ENCODE measurements at regions not wholly inside any gene's neighbourhood (a gene's known extent, or its start where the extent isn't known, plus 50 kb on each side); places are given as distances from the start of the nearest gene placed in this dataset.

DNA sequence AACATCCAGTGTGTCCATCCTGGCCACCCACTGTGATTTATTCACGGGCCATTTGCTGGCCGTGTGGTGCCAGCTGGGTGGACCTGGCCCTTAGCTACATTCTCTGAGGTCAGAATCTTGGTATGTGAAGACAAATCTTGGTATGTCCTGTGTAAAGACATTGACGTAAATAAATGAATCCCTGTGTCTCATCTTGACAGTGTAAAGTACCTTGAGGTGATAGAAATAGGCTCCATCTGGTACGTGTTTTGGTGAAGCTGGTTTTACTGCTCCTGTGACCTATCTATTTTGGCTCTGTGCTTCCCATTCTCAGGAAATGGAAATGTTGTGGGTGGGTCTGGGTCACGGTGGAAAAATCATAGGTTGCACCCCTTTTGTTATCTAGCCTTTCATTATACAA lies 245.4 kb upstream of the ANKH start:
- CTCF ChIA-PET = no interaction called here
- POLR2A ChIA-PET (ENCODE audit: low non-redundant PET) = no interaction called here

DNA sequence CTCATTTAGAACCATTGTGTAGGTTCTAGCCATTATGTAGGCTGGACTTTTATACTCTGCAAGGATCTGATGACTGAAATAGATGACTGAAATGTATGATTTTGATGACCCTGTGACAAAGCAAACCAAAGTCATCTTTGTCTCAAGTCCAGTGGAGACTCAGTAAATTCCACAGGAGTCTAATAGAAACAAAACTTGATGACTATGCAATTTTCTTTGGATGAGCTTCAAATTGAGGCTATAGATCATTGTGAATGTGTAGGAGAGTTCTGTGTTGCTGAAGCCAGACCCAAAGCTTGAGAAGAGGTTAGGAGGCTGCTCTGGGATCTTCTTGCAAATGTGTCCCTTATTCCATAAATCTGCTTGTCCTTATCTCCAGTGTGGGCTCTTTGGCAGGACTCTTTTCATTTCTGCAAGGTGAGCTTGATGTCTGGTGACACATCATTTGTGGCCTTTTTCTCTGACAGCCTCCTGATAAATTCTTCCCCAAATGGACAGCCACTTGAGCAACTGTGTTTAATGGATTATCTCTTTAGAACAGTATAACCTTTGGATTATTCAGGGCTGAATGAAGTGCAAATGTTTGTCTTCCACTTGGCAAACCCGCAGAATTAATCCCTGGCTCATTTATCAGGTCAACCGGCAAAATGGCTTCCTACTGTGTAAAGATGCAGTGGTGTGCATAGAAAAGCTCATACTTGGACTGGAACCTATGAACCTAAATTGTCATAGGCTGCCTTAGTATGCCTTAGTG lies 235.1 kb upstream of the ANKH start:
- ChIA-PET POLR2A (ENCODE audit: low non-redundant PET) (no interaction called here), CTCF (interaction anchor here (1.1 to 1.4 kb wide), 4 partner anchors 77 to 1349 kb away, joined by 3 to 5 read pairs (median 4); no protein-coding TSS in a partner anchor)
- Histone ChIP-seq H3K4me3 (ENCODE audit: low read depth, low read length, poor library complexity, severe bottlenecking) (no peak overlapping the region), H3K36me3 (ENCODE audit: insufficient read depth, low read length, poor library complexity, severe bottlenecking) (no peaks in the 10 kb centered on the region), H3K27me3 (replicated peaks; ENCODE audit: insufficient read depth, low read depth, low read length, poor library complexity) (no peaks in the 10 kb centered on the region), H3K9me3 (ENCODE audit: low read depth, low read length, poor library complexity, severe bottlenecking) (no peaks in the 10 kb centered on the region), H3K4me1 (ENCODE audit: insufficient read depth, low read length, poor library complexity, severe bottlenecking) (no peaks in the 10 kb centered on the region), H3K27ac (ENCODE audit: low read depth, low read length, poor library complexity, severe bottlenecking) (no peak overlapping the region)
- no peak for DNase-seq (ENCODE audit: low spot score)
- no TSS peak for BruUV-seq (replicated peaks)
- TF ChIP-seq EZH2 (IDR thresholded peaks at IDR 0.05; ENCODE audit: borderline replicate concordance, low read depth, low read length, poor library complexity, severe bottlenecking) = no peak
- TF ChIP-seq, protein P1, sequence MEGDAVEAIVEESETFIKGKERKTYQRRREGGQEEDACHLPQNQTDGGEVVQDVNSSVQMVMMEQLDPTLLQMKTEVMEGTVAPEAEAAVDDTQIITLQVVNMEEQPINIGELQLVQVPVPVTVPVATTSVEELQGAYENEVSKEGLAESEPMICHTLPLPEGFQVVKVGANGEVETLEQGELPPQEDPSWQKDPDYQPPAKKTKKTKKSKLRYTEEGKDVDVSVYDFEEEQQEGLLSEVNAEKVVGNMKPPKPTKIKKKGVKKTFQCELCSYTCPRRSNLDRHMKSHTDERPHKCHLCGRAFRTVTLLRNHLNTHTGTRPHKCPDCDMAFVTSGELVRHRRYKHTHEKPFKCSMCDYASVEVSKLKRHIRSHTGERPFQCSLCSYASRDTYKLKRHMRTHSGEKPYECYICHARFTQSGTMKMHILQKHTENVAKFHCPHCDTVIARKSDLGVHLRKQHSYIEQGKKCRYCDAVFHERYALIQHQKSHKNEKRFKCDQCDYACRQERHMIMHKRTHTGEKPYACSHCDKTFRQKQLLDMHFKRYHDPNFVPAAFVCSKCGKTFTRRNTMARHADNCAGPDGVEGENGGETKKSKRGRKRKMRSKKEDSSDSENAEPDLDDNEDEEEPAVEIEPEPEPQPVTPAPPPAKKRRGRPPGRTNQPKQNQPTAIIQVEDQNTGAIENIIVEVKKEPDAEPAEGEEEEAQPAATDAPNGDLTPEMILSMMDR (conservative IDR thresholded peaks at IDR 0.05; ENCODE audit: low read depth, low read length) = no peak
- intact Hi-C loops (cut with micrococcal nuclease; ENCODE audit: unreplicated experiment) = loop anchor here (2.0 to 5.0 kb wide), 2 partner anchors 716 to 888 kb away; no protein-coding TSS in a partner anchor

More for the DNA sequence above, 245.4 kb upstream of the ANKH start:
- BruUV-seq (replicated peaks) = no TSS peak
- Histone ChIP-seq H3K9me3 (ENCODE audit: low read depth, low read length, poor library complexity, severe bottlenecking) (no peaks in the 10 kb centered on the region), H3K4me1 (ENCODE audit: insufficient read depth, low read length, poor library complexity, severe bottlenecking) (no peaks in the 10 kb centered on the region), H3K36me3 (ENCODE audit: insufficient read depth, low read length, poor library complexity, severe bottlenecking) (no peaks in the 10 kb centered on the region), H3K27me3 (replicated peaks; ENCODE audit: insufficient read depth, low read depth, low read length, poor library complexity) (no peaks in the 10 kb centered on the region), H3K27ac (ENCODE audit: low read depth, low read length, poor library complexity, severe bottlenecking) (no peak overlapping the region), H3K4me3 (ENCODE audit: low read depth, low read length, poor library complexity, severe bottlenecking) (no peak overlapping the region)
- TF ChIP-seq EZH2 (IDR thresholded peaks at IDR 0.05; ENCODE audit: borderline replicate concordance, low read depth, low read length, poor library complexity, severe bottlenecking) = no peak
- TF ChIP-seq, protein P1 (conservative IDR thresholded peaks at IDR 0.05; ENCODE audit: low read depth, low read length) = no peak
- intact Hi-C loops (cut with micrococcal nuclease; ENCODE audit: unreplicated experiment) = no loop called here
- DNase-seq (ENCODE audit: low spot score) = no peak

DNA sequence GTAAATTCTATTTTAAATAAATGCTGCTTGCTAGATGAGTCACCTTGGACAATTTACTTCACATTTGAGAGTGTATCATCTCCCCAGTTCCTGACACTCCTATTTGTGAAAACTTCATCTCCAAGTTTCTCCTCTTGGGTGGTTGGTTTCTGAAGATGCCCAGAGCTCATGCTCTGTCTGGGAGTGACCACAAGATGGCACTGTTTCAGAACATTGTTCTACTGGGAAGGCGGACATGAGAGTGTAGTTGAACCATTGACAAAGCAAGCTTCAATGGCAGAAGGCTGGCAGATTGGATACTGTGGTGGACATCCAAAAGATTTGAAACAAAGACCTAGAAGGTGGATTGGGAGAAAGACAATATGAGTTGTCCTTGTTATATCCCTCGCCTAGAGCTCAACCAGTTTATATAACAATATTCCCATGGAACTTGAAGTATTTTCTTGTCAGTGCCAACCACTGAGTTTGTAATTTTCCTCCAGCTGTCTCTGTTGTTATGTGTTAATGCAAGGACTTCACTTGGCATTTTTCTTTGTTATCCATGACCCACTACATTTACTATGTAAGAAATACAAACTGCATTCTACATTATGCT lies 234.3 kb upstream of the ANKH start:
- peak; percentile 70 for DNase-seq (ENCODE audit: low spot score)
- intact Hi-C loops (cut with micrococcal nuclease; ENCODE audit: unreplicated experiment) = loop anchor here (2.0 to 5.0 kb wide), 2 partner anchors 716 to 889 kb away; no protein-coding TSS in a partner anchor
- POLR2A ChIA-PET (ENCODE audit: low non-redundant PET) = no interaction called here
- CTCF ChIA-PET = interaction anchor here (0.6 to 1.4 kb wide), 5 partner anchors 78 to 1350 kb away, joined by 3 to 5 read pairs (median 3); no protein-coding TSS in a partner anchor
- Histone ChIP-seq H3K27me3 (replicated peaks; ENCODE audit: insufficient read depth, low read depth, low read length, poor library complexity) (no peaks in the 10 kb centered on the region), H3K27ac (ENCODE audit: low read depth, low read length, poor library complexity, severe bottlenecking) (no peak overlapping the region), H3K36me3 (ENCODE audit: insufficient read depth, low read length, poor library complexity, severe bottlenecking) (no peaks in the 10 kb centered on the region), H3K9me3 (ENCODE audit: low read depth, low read length, poor library complexity, severe bottlenecking) (no peaks in the 10 kb centered on the region), H3K4me3 (ENCODE audit: low read depth, low read length, poor library complexity, severe bottlenecking) (no peak overlapping the region), H3K4me1 (ENCODE audit: insufficient read depth, low read length, poor library complexity, severe bottlenecking) (no peaks in the 10 kb centered on the region)
- no peak for TF ChIP-seq EZH2 (IDR thresholded peaks at IDR 0.05; ENCODE audit: borderline replicate concordance, low read depth, low read length, poor library complexity, severe bottlenecking)
- TF ChIP-seq, protein P1 (conservative IDR thresholded peaks at IDR 0.05; ENCODE audit: low read depth, low read length) = peak; percentile 86
- no TSS peak for BruUV-seq (replicated peaks)
